ENCODE measurements at regions not wholly inside any gene's neighbourhood (a gene's known extent, or its start where the extent isn't known, plus 50 kb on each side); places are given as distances from the start of the nearest gene placed in this dataset.

DNA sequence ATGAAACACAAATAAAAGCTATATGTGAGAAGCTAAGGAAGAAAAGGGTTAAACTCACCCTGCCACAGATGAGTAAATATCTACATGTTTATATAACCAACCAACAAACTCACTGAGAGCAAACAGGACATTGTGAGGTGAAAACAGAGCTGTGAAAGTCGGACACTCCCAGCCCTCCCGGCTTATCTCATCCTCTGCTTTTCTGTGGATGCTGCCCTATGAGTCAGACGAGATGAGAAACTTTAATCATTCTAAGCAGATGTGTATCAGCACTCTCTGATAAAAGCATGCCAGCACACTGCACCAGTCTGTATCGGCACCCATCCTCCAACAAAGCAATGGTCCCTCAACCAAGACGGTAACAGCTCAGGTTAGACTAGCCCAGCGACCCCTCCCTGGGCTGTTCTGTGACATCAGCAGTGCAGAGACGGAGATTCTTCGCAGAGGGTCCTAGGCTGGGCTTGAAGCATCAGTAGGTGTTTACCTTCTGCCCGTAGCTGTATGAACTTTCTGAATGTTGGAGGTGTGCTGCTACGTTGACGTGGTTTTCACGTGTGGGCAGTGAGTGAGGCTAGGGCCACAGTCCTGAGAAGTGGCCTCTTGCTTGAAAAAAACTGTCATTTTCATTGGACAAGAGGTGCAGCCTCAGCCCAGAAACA lies 119.8 kb upstream of the ALDH1A3 start:
- TF ChIP-seq, protein P1, sequence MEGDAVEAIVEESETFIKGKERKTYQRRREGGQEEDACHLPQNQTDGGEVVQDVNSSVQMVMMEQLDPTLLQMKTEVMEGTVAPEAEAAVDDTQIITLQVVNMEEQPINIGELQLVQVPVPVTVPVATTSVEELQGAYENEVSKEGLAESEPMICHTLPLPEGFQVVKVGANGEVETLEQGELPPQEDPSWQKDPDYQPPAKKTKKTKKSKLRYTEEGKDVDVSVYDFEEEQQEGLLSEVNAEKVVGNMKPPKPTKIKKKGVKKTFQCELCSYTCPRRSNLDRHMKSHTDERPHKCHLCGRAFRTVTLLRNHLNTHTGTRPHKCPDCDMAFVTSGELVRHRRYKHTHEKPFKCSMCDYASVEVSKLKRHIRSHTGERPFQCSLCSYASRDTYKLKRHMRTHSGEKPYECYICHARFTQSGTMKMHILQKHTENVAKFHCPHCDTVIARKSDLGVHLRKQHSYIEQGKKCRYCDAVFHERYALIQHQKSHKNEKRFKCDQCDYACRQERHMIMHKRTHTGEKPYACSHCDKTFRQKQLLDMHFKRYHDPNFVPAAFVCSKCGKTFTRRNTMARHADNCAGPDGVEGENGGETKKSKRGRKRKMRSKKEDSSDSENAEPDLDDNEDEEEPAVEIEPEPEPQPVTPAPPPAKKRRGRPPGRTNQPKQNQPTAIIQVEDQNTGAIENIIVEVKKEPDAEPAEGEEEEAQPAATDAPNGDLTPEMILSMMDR (IDR thresholded peaks at IDR 0.05 in 8 of 11, conservative IDR thresholded peaks at IDR 0.05 in 3 of 11): no peak
- TF ChIP-seq POLR2A (IDR thresholded peaks at IDR 0.05) (no peak), POLR2AphosphoS5 (IDR thresholded peaks at IDR 0.05) (no peak)
